ENCODE measurements at regions not wholly inside any gene's neighbourhood (a gene's known extent, or its start where the extent isn't known, plus 50 kb on each side); places are given as distances from the start of the nearest gene placed in this dataset.

DNA sequence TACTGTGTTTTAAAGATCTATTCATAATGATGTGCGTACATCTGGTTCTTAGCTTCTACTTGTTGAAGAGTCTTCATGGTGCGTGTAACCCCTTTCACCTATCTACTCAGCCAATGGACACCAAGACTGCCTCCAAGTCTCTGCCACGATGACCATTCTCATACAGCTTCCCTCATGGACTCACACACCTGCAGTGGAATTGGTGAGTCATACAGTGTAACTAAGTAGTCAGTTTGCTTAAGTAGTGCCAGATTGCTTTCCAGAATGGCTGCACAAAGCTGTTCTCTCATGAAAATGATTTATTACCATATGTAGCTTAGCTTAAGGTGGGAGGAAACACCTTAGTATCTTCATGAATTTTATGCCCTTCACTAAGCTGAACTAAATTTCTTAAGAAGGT is 112.3 kb downstream of the AKAP11 start:
- no peaks in the 10 kb centered on the region for H3K4me1 ChIP-seq (ENCODE audit: control insufficient read depth, insufficient read depth, low read length)
- DNase-seq (ENCODE audit: low read depth, low spot score), result no peak
- intact Hi-C loops (cut with micrococcal nuclease; ENCODE audit: unreplicated experiment), result no loop called here
- in situ Hi-C loops (cut with HindIII; ENCODE audit: low pct_unique_long_range_greater_than_20kb, low sequenced_read_pairs), result no loop called here
- H3K27ac ChIP-seq (ENCODE audit: low read length), result no peak overlapping the region
- H3K36me3 ChIP-seq (ENCODE audit: control insufficient read depth, insufficient read depth, low read length), result no peaks in the 10 kb centered on the region
- no peak for ATAC-seq
- no peak overlapping the region for H3K4me3 ChIP-seq (ENCODE audit: low read depth in 2 of 2, low read length in 2 of 2)
- ChIA-PET CTCF (no interaction called here), POLR2A (no interaction called here)
- no peaks in the 10 kb centered on the region for H3K27me3 ChIP-seq (ENCODE audit: control insufficient read depth, insufficient read depth, low read length)
- BruUV-seq (replicated peaks), result no TSS peak
- TF ChIP-seq TCF7L2 (IDR thresholded peaks at IDR 0.05; ENCODE audit: low read depth, low read length) (no peak), POLR2AphosphoS5 (IDR thresholded peaks at IDR 0.05; ENCODE audit: low read depth, low read length) (no peak), SIN3A (IDR thresholded peaks at IDR 0.05; ENCODE audit: borderline replicate concordance, insufficient read depth, low read depth, low read length) (no peak)
- TF ChIP-seq, protein P1, sequence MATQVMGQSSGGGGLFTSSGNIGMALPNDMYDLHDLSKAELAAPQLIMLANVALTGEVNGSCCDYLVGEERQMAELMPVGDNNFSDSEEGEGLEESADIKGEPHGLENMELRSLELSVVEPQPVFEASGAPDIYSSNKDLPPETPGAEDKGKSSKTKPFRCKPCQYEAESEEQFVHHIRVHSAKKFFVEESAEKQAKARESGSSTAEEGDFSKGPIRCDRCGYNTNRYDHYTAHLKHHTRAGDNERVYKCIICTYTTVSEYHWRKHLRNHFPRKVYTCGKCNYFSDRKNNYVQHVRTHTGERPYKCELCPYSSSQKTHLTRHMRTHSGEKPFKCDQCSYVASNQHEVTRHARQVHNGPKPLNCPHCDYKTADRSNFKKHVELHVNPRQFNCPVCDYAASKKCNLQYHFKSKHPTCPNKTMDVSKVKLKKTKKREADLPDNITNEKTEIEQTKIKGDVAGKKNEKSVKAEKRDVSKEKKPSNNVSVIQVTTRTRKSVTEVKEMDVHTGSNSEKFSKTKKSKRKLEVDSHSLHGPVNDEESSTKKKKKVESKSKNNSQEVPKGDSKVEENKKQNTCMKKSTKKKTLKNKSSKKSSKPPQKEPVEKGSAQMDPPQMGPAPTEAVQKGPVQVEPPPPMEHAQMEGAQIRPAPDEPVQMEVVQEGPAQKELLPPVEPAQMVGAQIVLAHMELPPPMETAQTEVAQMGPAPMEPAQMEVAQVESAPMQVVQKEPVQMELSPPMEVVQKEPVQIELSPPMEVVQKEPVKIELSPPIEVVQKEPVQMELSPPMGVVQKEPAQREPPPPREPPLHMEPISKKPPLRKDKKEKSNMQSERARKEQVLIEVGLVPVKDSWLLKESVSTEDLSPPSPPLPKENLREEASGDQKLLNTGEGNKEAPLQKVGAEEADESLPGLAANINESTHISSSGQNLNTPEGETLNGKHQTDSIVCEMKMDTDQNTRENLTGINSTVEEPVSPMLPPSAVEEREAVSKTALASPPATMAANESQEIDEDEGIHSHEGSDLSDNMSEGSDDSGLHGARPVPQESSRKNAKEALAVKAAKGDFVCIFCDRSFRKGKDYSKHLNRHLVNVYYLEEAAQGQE (IDR thresholded peaks at IDR 0.05; ENCODE audit: insufficient read depth in 1 of 2, low read depth in 2 of 2, low read length in 1 of 2), result no peak
- TF ChIP-seq, protein P2, sequence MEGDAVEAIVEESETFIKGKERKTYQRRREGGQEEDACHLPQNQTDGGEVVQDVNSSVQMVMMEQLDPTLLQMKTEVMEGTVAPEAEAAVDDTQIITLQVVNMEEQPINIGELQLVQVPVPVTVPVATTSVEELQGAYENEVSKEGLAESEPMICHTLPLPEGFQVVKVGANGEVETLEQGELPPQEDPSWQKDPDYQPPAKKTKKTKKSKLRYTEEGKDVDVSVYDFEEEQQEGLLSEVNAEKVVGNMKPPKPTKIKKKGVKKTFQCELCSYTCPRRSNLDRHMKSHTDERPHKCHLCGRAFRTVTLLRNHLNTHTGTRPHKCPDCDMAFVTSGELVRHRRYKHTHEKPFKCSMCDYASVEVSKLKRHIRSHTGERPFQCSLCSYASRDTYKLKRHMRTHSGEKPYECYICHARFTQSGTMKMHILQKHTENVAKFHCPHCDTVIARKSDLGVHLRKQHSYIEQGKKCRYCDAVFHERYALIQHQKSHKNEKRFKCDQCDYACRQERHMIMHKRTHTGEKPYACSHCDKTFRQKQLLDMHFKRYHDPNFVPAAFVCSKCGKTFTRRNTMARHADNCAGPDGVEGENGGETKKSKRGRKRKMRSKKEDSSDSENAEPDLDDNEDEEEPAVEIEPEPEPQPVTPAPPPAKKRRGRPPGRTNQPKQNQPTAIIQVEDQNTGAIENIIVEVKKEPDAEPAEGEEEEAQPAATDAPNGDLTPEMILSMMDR (IDR thresholded peaks at IDR 0.05), result no peak
- H3K9me3 ChIP-seq (ENCODE audit: control insufficient read depth, insufficient read depth, low read depth, low read length), result no peaks in the 10 kb centered on the region

DNA sequence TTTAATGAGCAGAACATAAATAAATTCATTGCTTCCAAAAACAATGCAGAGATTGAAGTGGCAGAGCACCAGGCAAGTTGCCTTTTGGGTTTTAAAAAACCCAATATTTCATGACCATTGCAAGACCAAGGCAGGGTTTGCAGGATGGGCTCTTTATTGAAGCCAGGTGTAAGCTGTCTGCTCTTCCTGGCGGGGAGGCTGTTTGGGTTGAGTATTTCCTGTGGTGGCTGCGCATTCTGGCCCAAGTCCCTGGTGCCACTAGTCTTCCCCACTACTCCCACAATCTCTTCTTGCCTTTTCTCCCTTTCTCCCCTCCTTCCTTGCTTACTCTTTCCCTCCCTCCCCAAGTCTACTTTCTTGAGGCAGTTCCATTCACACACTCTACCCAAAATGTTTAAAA is 116.4 kb downstream of the AKAP11 start:
- DNase-seq (ENCODE audit: low read depth, low spot score), result no peak
- Histone ChIP-seq H3K4me3 (ENCODE audit: low read depth in 2 of 2, low read length in 2 of 2) (no peak overlapping the region), H3K27ac (ENCODE audit: low read length) (no peak overlapping the region), H3K36me3 (ENCODE audit: control insufficient read depth, insufficient read depth, low read length) (no peaks in the 10 kb centered on the region), H3K27me3 (ENCODE audit: control insufficient read depth, insufficient read depth, low read length) (no peaks in the 10 kb centered on the region), H3K9me3 (ENCODE audit: control insufficient read depth, insufficient read depth, low read depth, low read length) (no peaks in the 10 kb centered on the region), H3K4me1 (ENCODE audit: control insufficient read depth, insufficient read depth, low read length) (no peaks in the 10 kb centered on the region)
- no peak for ATAC-seq
- POLR2A ChIA-PET, result no interaction called here
- no TSS peak for BruUV-seq (replicated peaks)
- TF ChIP-seq TCF7L2 (IDR thresholded peaks at IDR 0.05; ENCODE audit: low read depth, low read length) (no peak), POLR2AphosphoS5 (IDR thresholded peaks at IDR 0.05; ENCODE audit: low read depth, low read length) (no peak)
- TF ChIP-seq, protein P1 (IDR thresholded peaks at IDR 0.05; ENCODE audit: insufficient read depth in 1 of 2, low read depth in 2 of 2, low read length in 1 of 2), result no peak
- CTCF ChIA-PET, result no interaction called here
- intact Hi-C loops (cut with micrococcal nuclease; ENCODE audit: unreplicated experiment) (no loop called here), in situ Hi-C loops (cut with HindIII; ENCODE audit: low pct_unique_long_range_greater_than_20kb, low sequenced_read_pairs) (no loop called here)
